ENCODE measurements at regions not wholly inside any gene's neighbourhood (a gene's known extent, or its start where the extent isn't known, plus 50 kb on each side); places are given as distances from the start of the nearest gene placed in this dataset.

DNA sequence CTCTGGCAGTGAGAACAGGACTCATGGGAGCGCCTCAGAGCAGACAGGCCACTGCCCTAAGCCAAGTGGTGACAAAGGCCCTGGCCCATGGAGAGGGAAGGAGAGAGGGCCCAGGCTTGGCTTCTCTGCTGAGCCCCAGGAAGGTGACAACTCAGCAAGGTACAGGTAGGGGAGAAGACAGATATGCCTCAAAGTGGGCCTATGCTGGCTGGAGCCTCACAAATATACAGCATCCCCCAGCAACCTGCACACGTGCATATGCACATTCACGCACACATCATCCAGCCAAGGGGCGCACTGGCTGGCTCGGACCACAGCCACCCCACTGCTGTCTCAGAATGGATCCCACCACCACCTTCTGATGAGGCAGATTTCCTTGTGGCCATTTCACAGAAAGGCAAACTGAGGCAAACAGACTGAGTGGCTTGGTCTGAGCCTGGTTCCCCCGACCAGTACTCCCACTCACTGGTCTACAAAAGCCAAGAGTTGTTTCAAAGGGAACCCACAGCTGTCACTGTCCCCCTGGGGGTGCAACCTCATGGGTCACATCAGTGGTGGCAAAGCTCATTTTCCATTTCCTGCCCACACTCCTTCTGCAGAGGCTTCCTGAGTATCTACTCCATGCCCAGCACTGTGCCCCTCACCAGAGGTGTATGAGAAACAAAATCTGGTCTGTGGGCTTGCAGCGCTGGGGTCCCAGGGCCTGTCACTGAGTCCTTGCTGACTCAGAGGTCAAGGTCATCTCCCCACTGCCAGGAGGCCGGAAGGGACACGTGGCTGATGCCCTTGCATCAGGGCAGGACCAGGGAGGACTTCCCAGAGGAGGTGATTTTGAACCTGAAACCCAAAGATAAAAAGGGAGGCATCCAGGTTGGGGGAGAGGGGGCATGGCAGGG lies 67.3 kb upstream of the PRR5 start:
- no peak overlapping the region for H3K27ac ChIP-seq
- TF ChIP-seq, protein P1, sequence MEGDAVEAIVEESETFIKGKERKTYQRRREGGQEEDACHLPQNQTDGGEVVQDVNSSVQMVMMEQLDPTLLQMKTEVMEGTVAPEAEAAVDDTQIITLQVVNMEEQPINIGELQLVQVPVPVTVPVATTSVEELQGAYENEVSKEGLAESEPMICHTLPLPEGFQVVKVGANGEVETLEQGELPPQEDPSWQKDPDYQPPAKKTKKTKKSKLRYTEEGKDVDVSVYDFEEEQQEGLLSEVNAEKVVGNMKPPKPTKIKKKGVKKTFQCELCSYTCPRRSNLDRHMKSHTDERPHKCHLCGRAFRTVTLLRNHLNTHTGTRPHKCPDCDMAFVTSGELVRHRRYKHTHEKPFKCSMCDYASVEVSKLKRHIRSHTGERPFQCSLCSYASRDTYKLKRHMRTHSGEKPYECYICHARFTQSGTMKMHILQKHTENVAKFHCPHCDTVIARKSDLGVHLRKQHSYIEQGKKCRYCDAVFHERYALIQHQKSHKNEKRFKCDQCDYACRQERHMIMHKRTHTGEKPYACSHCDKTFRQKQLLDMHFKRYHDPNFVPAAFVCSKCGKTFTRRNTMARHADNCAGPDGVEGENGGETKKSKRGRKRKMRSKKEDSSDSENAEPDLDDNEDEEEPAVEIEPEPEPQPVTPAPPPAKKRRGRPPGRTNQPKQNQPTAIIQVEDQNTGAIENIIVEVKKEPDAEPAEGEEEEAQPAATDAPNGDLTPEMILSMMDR (conservative IDR thresholded peaks at IDR 0.05) = no peak
- TF ChIP-seq ZFX (IDR thresholded peaks at IDR 0.05) = no peak

DNA sequence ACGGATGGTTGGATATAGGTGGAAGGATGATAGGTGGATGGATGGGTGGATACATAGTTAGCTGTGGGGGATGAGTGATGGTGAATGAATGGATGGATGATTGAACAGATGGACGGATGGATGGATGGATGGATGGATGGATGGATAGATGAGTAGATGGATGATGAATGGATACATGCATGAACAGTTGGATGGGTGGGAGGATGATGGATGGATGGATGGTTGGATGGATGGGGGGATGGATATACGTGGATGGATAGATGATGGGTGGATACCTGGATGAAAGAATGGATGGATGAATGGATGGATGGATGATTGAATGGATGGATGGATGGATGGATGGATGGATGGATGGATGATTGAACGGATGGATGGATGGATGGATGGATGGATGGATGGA lies 68.4 kb upstream of the PRR5 start:
- no peak overlapping the region for H3K27ac ChIP-seq
- TF ChIP-seq, protein P1 (conservative IDR thresholded peaks at IDR 0.05) = no peak
- no peak for TF ChIP-seq ZFX (IDR thresholded peaks at IDR 0.05)

DNA sequence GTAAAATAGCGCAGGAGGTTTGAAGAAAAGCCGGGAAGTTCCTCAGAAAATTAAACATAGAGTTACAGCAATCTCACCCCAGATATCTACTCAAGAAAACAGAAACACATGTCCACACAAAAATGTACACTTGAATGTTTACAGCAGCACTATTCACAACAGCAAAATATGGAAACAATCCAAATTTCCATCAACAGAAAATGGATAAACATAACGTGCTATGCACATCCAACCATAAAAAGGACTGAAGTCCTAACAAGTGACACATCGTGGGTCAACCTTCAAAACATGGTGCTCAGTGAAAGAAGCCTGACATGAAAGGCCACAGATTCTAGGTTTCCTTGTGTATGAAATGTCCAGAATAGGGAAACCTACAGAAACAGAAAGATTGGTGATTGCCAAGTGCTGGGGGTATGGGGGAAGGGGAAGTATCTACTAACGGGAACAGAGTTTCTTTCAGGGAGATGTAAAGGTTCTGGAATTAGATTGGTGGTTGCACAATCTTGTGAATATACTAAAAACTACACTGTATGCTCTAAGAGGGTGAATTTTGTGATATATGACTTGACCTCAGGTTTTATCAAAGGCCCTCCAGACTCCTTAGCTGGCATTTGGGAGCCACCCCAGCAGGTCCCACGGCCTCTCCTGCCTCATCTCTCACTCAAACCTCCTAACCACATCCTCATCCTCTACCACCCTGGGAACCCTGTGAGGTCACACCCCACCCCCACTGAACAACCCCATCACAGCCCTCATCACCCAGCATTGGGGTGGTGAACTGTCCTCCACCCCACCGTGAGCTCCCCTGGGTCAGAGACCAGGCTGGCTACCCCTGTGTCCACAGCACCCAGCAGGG lies 69.2 kb upstream of the PRR5 start:
- TF ChIP-seq, protein P1 (conservative IDR thresholded peaks at IDR 0.05) = no peak
- TF ChIP-seq ZFX (IDR thresholded peaks at IDR 0.05) = no peak
- no peak overlapping the region for H3K27ac ChIP-seq

DNA sequence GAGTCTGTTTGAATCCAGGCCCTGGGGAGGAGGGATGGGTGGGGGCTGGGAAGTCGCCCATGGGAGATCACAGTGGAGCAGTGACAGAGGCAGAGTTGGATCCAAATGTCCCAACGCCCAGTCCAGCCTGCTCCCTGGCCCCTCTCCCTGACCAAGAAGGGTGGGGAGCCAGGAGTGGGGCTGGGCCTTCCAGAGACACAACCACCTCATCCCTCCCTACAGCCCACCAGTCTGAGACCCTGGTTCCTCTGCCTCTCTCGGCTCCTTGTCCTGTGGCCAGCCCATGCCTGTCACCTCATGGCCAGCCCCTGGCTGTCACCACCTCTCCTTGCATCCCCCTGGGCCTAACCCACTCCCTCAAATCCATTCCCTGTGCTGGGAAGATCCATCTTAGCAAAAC lies 71.2 kb upstream of the PRR5 start:
- no peak for TF ChIP-seq ZFX (IDR thresholded peaks at IDR 0.05)
- TF ChIP-seq, protein P1 (conservative IDR thresholded peaks at IDR 0.05) = no peak
- H3K27ac ChIP-seq = no peak overlapping the region

DNA sequence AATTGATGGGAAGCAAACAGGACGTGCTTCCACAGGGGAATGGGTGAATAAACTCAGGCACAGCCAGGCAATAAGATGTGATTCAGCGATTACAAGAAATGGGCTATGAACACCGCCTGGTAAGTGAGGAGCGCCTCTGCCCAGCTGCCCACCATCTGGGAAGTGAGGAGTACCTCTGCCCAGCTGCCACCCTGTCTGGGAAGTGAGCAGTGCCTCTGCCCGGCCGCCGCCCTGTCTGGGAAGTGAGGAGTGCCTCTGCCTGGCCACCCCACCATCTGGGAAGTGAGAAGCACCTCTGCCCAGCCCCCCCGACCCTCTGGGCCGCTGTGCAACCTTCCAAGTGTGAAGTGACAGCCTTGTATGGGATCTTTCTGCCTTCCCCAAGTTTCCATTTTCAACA lies 73.2 kb upstream of the PRR5 start:
- H3K27ac ChIP-seq = no peak overlapping the region
- TF ChIP-seq ZFX (IDR thresholded peaks at IDR 0.05) = no peak
- TF ChIP-seq, protein P1 (conservative IDR thresholded peaks at IDR 0.05) = no peak

DNA sequence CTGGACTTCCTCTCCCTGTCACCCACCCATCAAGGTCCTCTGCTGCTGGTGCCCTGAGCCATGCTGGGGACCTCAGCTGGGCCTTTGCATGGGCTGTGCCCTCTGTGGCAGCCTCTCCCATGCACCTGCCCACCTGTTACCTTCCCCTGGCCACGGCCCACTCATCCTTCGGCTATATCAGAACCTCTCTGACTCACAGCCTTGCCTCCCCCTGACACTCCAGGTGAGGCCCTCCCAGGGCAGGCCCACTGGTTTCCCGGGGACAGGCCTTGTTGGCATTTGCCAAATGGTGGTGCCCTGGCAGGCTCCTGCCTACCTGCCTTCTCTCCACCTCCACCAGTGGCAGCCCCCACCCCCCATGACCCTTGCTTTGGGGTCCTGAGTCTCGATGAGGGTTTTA lies 73.7 kb upstream of the PRR5 start:
- TF ChIP-seq ZFX (IDR thresholded peaks at IDR 0.05) = no peak
- TF ChIP-seq, protein P1 (conservative IDR thresholded peaks at IDR 0.05) = no peak
- H3K27ac ChIP-seq = no peak overlapping the region
